ENCODE measurements at regions not wholly inside any gene's neighbourhood (a gene's known extent, or its start where the extent isn't known, plus 50 kb on each side); places are given as distances from the start of the nearest gene placed in this dataset.
A peak's percentile ranks its signal among the peaks of the same experiment; 100 is the strongest.

DNA sequence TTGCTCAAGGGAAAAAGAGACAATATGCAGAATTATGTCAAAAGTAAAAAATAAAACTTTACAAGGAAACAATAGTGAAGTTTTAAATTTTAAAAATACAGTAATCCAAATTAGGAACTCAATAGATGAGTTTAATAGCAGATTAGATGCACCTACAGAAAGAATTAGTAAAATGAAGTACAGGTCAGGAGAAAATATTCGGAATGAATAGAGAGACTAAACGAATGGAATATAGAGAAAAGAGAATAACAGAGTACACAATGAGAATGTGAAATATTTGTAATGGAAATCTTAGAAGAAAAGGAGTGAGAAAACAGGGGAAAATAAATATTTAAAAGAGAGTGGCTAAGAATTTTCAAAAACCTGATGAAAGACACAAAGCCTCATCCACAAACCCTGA is 275.7 kb upstream of the MMADHC start:
- Histone ChIP-seq H3K36me3 (no peaks in the 10 kb centered on the region), H3K4me3 (no peak overlapping the region), H3K9me3 (no peaks in the 10 kb centered on the region), H3K27me3 (no peaks in the 10 kb centered on the region), H3K27ac (no peak overlapping the region), H3K4me1 (no peaks in the 10 kb centered on the region)
- DNase-seq: no peak
- TF ChIP-seq, protein P1, sequence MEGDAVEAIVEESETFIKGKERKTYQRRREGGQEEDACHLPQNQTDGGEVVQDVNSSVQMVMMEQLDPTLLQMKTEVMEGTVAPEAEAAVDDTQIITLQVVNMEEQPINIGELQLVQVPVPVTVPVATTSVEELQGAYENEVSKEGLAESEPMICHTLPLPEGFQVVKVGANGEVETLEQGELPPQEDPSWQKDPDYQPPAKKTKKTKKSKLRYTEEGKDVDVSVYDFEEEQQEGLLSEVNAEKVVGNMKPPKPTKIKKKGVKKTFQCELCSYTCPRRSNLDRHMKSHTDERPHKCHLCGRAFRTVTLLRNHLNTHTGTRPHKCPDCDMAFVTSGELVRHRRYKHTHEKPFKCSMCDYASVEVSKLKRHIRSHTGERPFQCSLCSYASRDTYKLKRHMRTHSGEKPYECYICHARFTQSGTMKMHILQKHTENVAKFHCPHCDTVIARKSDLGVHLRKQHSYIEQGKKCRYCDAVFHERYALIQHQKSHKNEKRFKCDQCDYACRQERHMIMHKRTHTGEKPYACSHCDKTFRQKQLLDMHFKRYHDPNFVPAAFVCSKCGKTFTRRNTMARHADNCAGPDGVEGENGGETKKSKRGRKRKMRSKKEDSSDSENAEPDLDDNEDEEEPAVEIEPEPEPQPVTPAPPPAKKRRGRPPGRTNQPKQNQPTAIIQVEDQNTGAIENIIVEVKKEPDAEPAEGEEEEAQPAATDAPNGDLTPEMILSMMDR (IDR thresholded peaks at IDR 0.05): no peak
- no peak for TF ChIP-seq POLR2A (IDR thresholded peaks at IDR 0.05)
- intact Hi-C loops (cut with DNase I; ENCODE audit: low total_unique reads): no loop called here

DNA sequence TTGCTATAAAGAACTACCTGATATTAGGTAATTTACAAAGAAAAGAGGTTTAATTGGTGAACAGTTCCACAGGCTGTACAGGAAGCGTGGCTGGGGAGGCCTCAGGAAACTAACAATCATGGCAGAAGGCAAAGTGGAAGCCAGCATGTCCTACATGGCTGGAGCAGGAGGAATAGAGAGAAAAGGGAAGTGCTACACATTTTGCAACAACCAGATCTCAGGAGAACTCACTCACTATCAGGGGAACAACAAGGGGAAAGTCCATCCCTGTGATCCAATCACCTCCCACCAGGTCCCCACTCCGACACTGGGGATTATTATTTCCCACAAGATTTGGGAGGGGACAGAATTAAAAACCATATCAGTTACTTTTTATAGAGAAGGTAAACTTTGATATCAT is 273.5 kb upstream of the MMADHC start:
- H3K4me1 ChIP-seq: no peaks in the 10 kb centered on the region
- no peaks in the 10 kb centered on the region for H3K9me3 ChIP-seq
- TF ChIP-seq POLR2A (IDR thresholded peaks at IDR 0.05): no peak
- TF ChIP-seq, protein P1 (IDR thresholded peaks at IDR 0.05): no peak
- H3K27me3 ChIP-seq: no peaks in the 10 kb centered on the region
- intact Hi-C loops (cut with DNase I; ENCODE audit: low total_unique reads): no loop called here
- H3K36me3 ChIP-seq: no peaks in the 10 kb centered on the region
- no peak overlapping the region for H3K4me3 ChIP-seq
- H3K27ac ChIP-seq: peak overlapping the region in 1 of 2 donors; percentile 35
- no peak for DNase-seq

DNA sequence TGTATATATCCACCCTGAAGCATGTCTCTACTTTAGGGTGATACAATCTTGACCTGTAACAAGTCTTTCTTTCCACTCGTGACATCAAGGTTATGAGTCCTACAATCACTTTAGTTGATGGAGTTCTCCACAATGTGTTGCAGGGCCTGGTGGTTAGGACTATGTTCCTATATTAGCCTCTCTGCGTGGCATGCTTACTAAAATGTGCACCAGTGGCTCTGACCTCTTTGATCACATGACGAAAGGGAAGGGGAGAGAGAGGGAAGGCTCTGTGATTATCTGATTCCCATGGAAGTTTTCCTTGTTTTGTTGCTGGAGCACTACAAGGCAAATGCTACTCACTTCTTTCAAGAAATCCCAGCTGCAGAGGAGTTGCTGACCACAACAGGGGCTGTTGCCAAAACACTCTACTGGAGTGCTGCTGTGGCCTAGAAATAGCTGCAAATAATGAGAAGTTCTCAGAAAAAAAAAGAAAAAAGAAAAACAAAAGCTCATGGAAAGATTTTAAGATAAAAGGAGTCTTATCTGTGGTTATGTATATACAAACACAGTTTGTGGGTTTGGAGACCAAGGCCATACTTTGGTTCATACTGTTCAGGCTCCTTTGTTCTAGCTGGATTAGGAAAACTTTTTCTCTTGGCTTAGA is 272.8 kb upstream of the MMADHC start:
- Histone ChIP-seq H3K27me3 (no peaks in the 10 kb centered on the region), H3K4me1 (no peaks in the 10 kb centered on the region), H3K27ac (peak overlapping the region in 1 of 2 donors; percentile 35), H3K4me3 (no peak overlapping the region), H3K9me3 (no peaks in the 10 kb centered on the region), H3K36me3 (no peaks in the 10 kb centered on the region)
- TF ChIP-seq, protein P1 (IDR thresholded peaks at IDR 0.05): no peak
- no peak for TF ChIP-seq POLR2A (IDR thresholded peaks at IDR 0.05)
- DNase-seq: peak in 1 of 2 donors; percentile 16
- intact Hi-C loops (cut with DNase I; ENCODE audit: low total_unique reads): no loop called here

DNA sequence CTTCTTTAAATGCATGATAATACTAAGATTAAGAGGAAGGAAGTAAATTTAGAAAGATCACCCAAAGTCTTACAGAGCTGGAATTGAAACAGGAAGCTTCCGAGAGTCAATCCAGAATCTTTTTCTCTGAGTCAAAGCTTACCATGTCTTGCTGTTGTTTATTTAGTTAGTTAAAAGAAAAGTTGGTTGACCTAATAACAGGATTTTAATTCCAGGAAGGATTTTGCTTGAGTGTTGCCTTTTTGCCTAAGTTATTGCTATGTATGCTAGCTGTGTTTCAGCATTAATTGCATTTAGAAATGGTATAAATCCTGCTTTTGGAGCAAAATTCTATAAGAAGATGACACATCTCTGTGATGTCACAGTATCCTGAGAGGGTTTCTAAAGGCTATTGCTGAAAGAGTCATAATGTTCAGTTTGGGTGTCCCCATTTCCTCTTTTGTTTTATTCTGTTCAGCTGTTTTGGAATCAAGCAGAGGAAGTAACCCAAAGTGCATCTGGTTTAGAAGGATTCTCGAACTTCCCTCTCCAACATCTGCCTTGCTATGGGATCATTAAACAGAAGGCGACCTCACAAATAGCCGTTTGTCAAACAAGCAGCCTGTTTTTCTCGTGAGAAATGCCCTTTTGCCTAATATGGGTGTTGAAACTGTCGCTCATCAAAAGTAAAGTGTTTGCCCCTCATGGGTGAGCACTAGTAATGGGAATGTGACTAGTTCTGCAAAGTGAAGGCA is 271.5 kb upstream of the MMADHC start:
- no peak for DNase-seq
- intact Hi-C loops (cut with DNase I; ENCODE audit: low total_unique reads): no loop called here
- Histone ChIP-seq H3K27ac (peak overlapping the region in 1 of 2 donors; percentile 8), H3K27me3 (no peaks in the 10 kb centered on the region), H3K4me3 (no peak overlapping the region), H3K4me1 (no peaks in the 10 kb centered on the region), H3K36me3 (no peaks in the 10 kb centered on the region), H3K9me3 (no peaks in the 10 kb centered on the region)
- no peak for TF ChIP-seq POLR2A (IDR thresholded peaks at IDR 0.05)
- TF ChIP-seq, protein P1 (IDR thresholded peaks at IDR 0.05): no peak

DNA sequence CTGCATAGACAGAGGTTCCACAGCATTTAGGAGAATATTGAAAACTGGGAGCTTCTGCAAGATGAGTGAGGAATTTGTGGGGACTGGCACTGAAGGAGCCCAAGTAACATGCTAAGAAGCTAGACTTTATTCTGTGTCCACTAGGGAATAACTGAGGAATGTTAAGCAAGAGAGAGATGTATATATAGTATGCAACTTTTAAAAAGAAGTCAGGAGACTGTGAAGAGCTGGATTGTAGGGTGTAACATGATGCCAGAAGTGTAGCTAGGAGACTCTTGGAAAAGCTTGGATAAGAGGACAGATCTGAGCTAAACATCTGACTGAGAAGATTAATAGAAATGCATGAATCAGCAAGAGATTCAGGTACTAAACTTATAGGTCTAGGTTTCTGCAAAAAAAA is 270.6 kb upstream of the MMADHC start:
- H3K36me3 ChIP-seq: no peaks in the 10 kb centered on the region
- no peak for DNase-seq
- no peak for TF ChIP-seq POLR2A (IDR thresholded peaks at IDR 0.05)
- TF ChIP-seq, protein P1 (IDR thresholded peaks at IDR 0.05): no peak
- H3K4me1 ChIP-seq: no peaks in the 10 kb centered on the region
- intact Hi-C loops (cut with DNase I; ENCODE audit: low total_unique reads): no loop called here
- no peak overlapping the region for H3K27ac ChIP-seq
- H3K9me3 ChIP-seq: no peaks in the 10 kb centered on the region
- H3K27me3 ChIP-seq: no peaks in the 10 kb centered on the region
- H3K4me3 ChIP-seq: no peak overlapping the region
